Tibial nerve (tissue), 4 donors: ENCODE measurements at regions not wholly inside any gene's neighbourhood (a gene's known extent, or its start where the extent isn't known, plus 50 kb on each side); places are given as distances from the start of the nearest gene placed in this dataset.

Source experiments
- DNase-seq, 2 donors: peaks; one replicate each; pipeline ENCODE4 v3.0.0-alpha.2; 2019; ENCODE audit warnings: low spot score in 2 of 2
- H3K27ac ChIP-seq, 4 donors: fragments of 200-600 bp; sonication (generic) in 3 of 4; one replicate each; pipeline ENCODE4 v1.5.1; 2017 to 2019; ENCODE audit warnings: mild to moderate bottlenecking in 1 of 4
- H3K27me3 ChIP-seq, 2 donors: fragments of 200-600 bp; sonication (generic) in 1 of 2; one replicate each; pipeline versions ENCODE4 v1.5.1 to v1.6.0; 2017 to 2019
- H3K36me3 ChIP-seq, 3 donors: fragments of 200-600 bp; sonication (generic); one replicate each; pipeline ENCODE4 v1.5.1; 2018 to 2019
- H3K4me1 ChIP-seq, 4 donors: fragments of 200-600 bp; sonication (generic) in 3 of 4; one replicate each; pipeline ENCODE4 v1.5.1; 2017 to 2019
- H3K4me3 ChIP-seq, 4 donors: fragments of 200-600 bp; sonication (generic) in 3 of 4; one replicate each; pipeline ENCODE4 v1.5.1; 2017 to 2019; ENCODE audit warnings: mild to moderate bottlenecking in 1 of 4, moderate library complexity in 1 of 4
- H3K9me3 ChIP-seq, 4 donors: fragments of 200-600 bp; sonication (generic) in 3 of 4; one replicate each; pipeline ENCODE4 v1.5.1; 2017 to 2019
- CTCF ChIP-seq, 5 experiments: fragments of 200-600 bp in 3 of 5; fragments of 450-650 bp in 2 of 5; sonication (generic) in 3 of 5; IDR thresholded peaks; one replicate each; pipeline ENCODE4 v1.5.1; 2016 to 2019; ENCODE audit warnings: antibody characterized with exemption in 5 of 5, mild to moderate bottlenecking in 3 of 5, moderate library complexity in 2 of 5
- EP300 ChIP-seq, 2 donors: sonication (generic); formaldehyde crosslinking; IDR thresholded peaks; one replicate each; pipeline ENCODE4 v1.6.1; 2017; ENCODE audit warnings: antibody characterized with exemption in 2 of 2, mild to moderate bottlenecking in 1 of 2
- POLR2A ChIP-seq, 2 donors: fragments of 450-650 bp; IDR thresholded peaks; one replicate each; pipeline ENCODE4 v1.6.1; 2017; ENCODE audit warnings: antibody characterized with exemption in 2 of 2, mild to moderate bottlenecking in 2 of 2, moderate library complexity in 2 of 2
- WGBS, 2 donors: methylation state at CpG; one replicate each; pipeline ENCODE4 v1.1.5; 2018; 5-methylcytosine and 5-hydroxymethylcytosine counted together

GRCh38 chr18:64882896-64883295, 734.0 kb upstream of the LINC00305 start:
- H3K9me3 ChIP-seq = no peaks in the 10 kb centered on the region
- H3K4me3 ChIP-seq = no peak overlapping the region
- no peak for TF ChIP-seq POLR2A (IDR thresholded peaks at IDR 0.05)
- TF ChIP-seq EP300 (IDR thresholded peaks at IDR 0.05) = no peak
- TF ChIP-seq CTCF (IDR thresholded peaks at IDR 0.05) = no peak
- H3K27me3 ChIP-seq = no peaks in the 10 kb centered on the region
- DNase-seq = no peak
- H3K27ac ChIP-seq = no peak overlapping the region
- H3K36me3 ChIP-seq = no peaks in the 10 kb centered on the region
- no peaks in the 10 kb centered on the region for H3K4me1 ChIP-seq
- 29 to 40% methylated on average over 3 of the region's 3 CpGs for WGBS, 2 donors

GRCh38 chr18:64876833-64877232, 727.9 kb upstream of the LINC00305 start:
- Histone ChIP-seq H3K27ac (no peak overlapping the region), H3K4me1 (no peaks in the 10 kb centered on the region), H3K4me3 (no peak overlapping the region), H3K36me3 (no peaks in the 10 kb centered on the region), H3K27me3 (no peaks in the 10 kb centered on the region), H3K9me3 (no peaks in the 10 kb centered on the region)
- DNase-seq = no peak
- 74 to 81% methylated on average over 4 of the region's 4 CpGs for WGBS, 2 donors
- TF ChIP-seq EP300 (IDR thresholded peaks at IDR 0.05) = no peak
- TF ChIP-seq POLR2A (IDR thresholded peaks at IDR 0.05) = no peak
- TF ChIP-seq CTCF (IDR thresholded peaks at IDR 0.05) = no peak

- H3K27me3 ChIP-seq = no peaks in the 10 kb centered on the region
- H3K4me3 ChIP-seq = no peak overlapping the region
- no peaks in the 10 kb centered on the region for H3K9me3 ChIP-seq
- no peaks in the 10 kb centered on the region for H3K4me1 ChIP-seq
- H3K36me3 ChIP-seq = no peaks in the 10 kb centered on the region
- whole genome bisulfite sequencing, 2 donors = 81 to 86% methylated on average over 3 of the region's 3 CpGs
- DNase-seq = no peak
- no peak for TF ChIP-seq EP300 (IDR thresholded peaks at IDR 0.05)
- no peak for TF ChIP-seq CTCF (IDR thresholded peaks at IDR 0.05)
- no peak for TF ChIP-seq POLR2A (IDR thresholded peaks at IDR 0.05)
- H3K27ac ChIP-seq = no peak overlapping the region
Observed at GRCh38 chr18:64872710-64873458, 724.0 kb upstream of the LINC00305 start.

DNA sequence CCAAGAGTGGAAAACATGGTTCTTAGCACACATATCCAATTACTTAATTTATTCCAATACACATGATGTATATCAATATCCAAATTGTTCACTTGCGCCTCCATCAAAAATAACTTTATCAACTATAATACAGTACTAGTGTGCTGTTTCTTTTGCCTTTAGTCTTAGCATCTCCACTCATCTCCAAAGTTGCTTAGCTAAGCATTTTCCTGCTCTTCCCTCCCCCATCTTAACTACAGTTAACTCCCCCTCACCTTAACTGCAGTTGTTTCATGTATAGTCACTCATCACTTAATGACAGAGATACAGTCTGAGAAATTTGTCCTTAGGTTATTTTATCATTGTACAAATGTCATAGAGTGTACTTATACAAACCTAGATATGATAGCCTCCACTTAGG, 705.2 kb upstream of the LINC00305 start:
- TF ChIP-seq CTCF (IDR thresholded peaks at IDR 0.05) (no peak), POLR2A (IDR thresholded peaks at IDR 0.05) (no peak), EP300 (IDR thresholded peaks at IDR 0.05) (no peak)
- DNase-seq = no peak
- WGBS, 2 donors = 55 to 100% methylated on average over 1 of the region's 1 CpG

GRCh38 chr18:64852281-64852680, 703.4 kb upstream of the LINC00305 start:
- Histone ChIP-seq H3K9me3 (no peaks in the 10 kb centered on the region), H3K36me3 (no peaks in the 10 kb centered on the region), H3K4me3 (no peak overlapping the region), H3K27me3 (no peaks in the 10 kb centered on the region), H3K4me1 (no peaks in the 10 kb centered on the region), H3K27ac (peak overlapping the region in 2 of 4 donors; percentile 17 to 47)
- no peak for TF ChIP-seq POLR2A (IDR thresholded peaks at IDR 0.05)
- TF ChIP-seq CTCF (IDR thresholded peaks at IDR 0.05) = no peak
- TF ChIP-seq EP300 (IDR thresholded peaks at IDR 0.05) = no peak
- no peak for DNase-seq
- WGBS, 2 donors = 50 to 70% methylated on average over 5 of the region's 5 CpGs

More for the DNA sequence above, 705.2 kb upstream of the LINC00305 start:
- no peak overlapping the region for H3K27ac ChIP-seq
- H3K4me1 ChIP-seq = no peaks in the 10 kb centered on the region
- H3K9me3 ChIP-seq = no peaks in the 10 kb centered on the region
- H3K36me3 ChIP-seq = no peaks in the 10 kb centered on the region
- H3K4me3 ChIP-seq = no peak overlapping the region
- no peaks in the 10 kb centered on the region for H3K27me3 ChIP-seq
